Lower lobe of right lung (tissue), 2 donors: ENCODE measurements at regions not wholly inside any gene's neighbourhood (a gene's known extent, or its start where the extent isn't known, plus 50 kb on each side); places are given as distances from the start of the nearest gene placed in this dataset.

Experiments
- ATAC-seq, 2 donors: fragments of 200-7000 bp; cut with Tn5 transposase; one replicate each; pipeline ENCODE4 v1.9.1; 2020 to 2022; ENCODE audit warnings: mild to moderate bottlenecking in 2 of 2, moderate library complexity in 2 of 2
- DNase-seq: peaks from one replicate; pipeline ENCODE4 v3.0.0-alpha.2; 2020
- H3K27ac ChIP-seq: fragments of 200-600 bp; one replicate; pipeline ENCODE4 v1.8.0; 2022
- H3K27me3 ChIP-seq: fragments of 200-600 bp; one replicate; pipeline ENCODE4 v1.8.0; 2022; ENCODE audit warnings: low read depth
- H3K36me3 ChIP-seq: fragments of 200-600 bp; one replicate; pipeline ENCODE4 v1.8.0; 2022; ENCODE audit warnings: mild to moderate bottlenecking
- H3K4me1 ChIP-seq: fragments of 200-600 bp; one replicate; pipeline ENCODE4 v1.8.0; 2022
- H3K4me3 ChIP-seq: fragments of 200-600 bp; one replicate; pipeline ENCODE4 v1.8.0; 2022; ENCODE audit warnings: mild to moderate bottlenecking
- H3K9me3 ChIP-seq: fragments of 200-600 bp; one replicate; pipeline ENCODE4 v1.8.0; 2022
- intact Hi-C: fragments of 100-400 bp; cut with DNase I; formaldehyde crosslinking; loops from one replicate; pipeline ENCODE4 v1.11.0; 2022
- TF ChIP-seq, protein P1 (sequence below): fragments of 200-600 bp; IDR thresholded peaks from one replicate; pipeline ENCODE4 v1.8.0; 2022; ENCODE audit warnings: antibody characterized with exemption, mild to moderate bottlenecking
- donor health status: DM: no; HTN: yes; CAD: no; lungs with severe emphysema.

DNA sequence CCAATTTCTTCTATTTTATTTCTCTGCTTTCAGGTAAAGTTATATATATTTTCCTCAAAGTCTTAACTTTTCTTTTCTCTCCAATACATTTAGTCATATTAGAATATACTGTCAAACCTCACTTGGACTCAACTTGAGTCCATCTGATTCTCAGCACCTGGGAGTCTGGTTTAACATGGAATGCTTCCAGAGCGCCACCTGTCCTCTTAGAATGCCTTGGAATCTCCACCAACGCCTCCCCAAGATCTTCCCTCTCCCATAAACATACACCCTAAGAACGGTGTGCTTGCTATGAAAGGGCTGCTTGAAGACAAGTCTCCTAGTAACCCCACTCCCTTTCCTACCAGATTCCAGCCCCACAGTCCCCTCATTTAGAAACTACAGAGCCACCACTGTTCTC lies 229.1 kb upstream of the MKLN1 start:
- Histone ChIP-seq H3K36me3 (peaks cover 58% of the 10 kb centered on the region), H3K4me3 (no peak overlapping the region), H3K9me3 (no peaks in the 10 kb centered on the region), H3K4me1 (peaks cover 88% of the 10 kb centered on the region), H3K27ac (no peak overlapping the region), H3K27me3 (no peaks in the 10 kb centered on the region)
- intact Hi-C loops: no loop called here
- DNase-seq (no peak), ATAC-seq (no peak)
- TF ChIP-seq, protein P1, sequence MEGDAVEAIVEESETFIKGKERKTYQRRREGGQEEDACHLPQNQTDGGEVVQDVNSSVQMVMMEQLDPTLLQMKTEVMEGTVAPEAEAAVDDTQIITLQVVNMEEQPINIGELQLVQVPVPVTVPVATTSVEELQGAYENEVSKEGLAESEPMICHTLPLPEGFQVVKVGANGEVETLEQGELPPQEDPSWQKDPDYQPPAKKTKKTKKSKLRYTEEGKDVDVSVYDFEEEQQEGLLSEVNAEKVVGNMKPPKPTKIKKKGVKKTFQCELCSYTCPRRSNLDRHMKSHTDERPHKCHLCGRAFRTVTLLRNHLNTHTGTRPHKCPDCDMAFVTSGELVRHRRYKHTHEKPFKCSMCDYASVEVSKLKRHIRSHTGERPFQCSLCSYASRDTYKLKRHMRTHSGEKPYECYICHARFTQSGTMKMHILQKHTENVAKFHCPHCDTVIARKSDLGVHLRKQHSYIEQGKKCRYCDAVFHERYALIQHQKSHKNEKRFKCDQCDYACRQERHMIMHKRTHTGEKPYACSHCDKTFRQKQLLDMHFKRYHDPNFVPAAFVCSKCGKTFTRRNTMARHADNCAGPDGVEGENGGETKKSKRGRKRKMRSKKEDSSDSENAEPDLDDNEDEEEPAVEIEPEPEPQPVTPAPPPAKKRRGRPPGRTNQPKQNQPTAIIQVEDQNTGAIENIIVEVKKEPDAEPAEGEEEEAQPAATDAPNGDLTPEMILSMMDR: no peak

DNA sequence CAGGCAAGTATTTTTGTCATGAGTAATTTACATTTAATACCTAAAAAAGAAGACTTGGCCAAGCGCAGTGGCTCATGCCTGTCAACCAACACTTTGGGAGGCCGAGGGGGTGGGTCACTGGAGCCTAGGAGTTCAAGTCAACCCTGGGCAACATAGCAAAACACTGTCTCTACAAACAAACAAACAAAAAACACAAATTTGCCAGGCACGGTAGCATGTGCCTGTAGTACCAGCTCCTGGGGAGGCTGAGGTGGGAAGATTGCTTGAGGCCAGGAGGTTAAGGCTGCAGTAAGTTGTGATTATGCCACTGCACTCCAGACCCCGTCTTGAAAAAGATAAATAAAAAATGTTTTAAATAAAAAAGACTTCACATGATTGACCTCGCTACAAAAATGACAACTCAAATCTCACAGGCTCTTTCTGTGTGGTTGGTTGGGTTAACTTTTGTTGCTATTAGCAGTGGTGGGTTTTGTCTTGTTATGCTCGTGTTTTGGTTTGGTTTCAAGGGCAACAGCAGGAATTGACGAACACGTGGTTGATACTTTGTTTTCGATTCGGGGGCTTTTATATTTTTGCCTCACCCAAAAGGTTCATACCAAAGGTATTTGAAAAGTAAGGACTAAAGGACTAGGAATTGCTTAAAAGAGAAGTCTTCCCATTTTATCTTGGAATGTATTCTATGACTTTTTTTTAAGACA lies 227.2 kb upstream of the MKLN1 start:
- Histone ChIP-seq H3K27ac (no peak overlapping the region), H3K4me1 (peaks cover 93% of the 10 kb centered on the region), H3K4me3 (no peak overlapping the region), H3K36me3 (peaks cover 46% of the 10 kb centered on the region), H3K9me3 (no peaks in the 10 kb centered on the region), H3K27me3 (no peaks in the 10 kb centered on the region)
- ATAC-seq (no peak), DNase-seq (no peak)
- TF ChIP-seq, protein P1: no peak
- intact Hi-C loops: no loop called here

DNA sequence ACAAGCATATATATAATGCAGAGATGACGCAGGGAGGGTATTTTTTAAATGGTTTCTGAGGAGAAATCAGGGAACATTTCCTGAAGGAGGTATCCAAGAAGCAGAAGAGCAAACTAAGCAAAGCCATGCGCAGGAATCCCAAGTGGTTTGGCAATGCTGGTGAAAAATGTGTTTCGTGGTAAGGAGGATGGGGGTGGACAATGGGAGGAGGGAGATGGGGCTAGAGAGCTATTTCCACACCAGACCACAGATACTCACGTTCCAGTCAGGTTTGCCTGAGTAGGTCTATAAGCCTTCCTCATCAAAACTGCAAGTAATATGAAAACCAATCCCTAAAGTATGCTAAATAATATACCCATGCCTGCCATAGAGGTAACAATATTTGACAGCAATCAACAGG lies 223.7 kb upstream of the MKLN1 start:
- TF ChIP-seq, protein P1: no peak
- H3K9me3 ChIP-seq: no peaks in the 10 kb centered on the region
- H3K36me3 ChIP-seq: peaks cover 39% of the 10 kb centered on the region
- intact Hi-C loops: no loop called here
- no peaks in the 10 kb centered on the region for H3K27me3 ChIP-seq
- no peak overlapping the region for H3K27ac ChIP-seq
- DNase-seq (no peak), ATAC-seq (no peak)
- peak overlapping the region; percentile 70 for H3K4me3 ChIP-seq
- peaks cover 64% of the 10 kb centered on the region for H3K4me1 ChIP-seq

DNA sequence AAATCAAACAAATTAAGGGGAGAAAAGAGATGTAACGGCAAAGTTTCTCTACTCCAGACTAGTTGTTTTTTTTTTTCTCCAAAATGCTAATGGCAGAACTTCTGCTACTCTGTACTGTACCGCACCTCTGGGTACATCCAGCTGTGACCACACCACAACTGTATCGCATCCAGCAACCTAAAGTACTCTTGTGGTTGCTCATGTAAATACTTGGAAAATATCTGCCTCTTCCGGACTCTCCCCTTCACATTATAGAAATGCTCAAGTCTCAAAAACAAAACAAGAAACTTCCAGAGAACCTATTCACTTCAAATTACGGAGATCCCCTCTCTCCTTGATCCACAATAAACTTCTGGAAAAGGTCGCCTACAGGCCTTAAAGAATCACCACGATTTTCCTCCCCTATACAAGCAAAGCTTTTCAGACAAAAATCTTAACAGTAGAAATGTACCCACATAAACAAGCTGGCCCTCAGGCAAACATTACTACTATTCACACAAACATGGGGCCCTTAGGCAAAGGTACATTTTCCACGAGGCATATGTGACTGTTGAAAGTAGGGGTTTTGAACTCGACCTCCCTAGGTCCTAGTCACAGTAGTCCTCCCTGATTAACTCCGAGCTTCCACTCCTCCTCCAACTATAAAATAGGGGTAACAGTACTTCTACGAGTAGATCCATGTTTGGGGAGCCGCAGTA lies 222.9 kb upstream of the MKLN1 start:
- Histone ChIP-seq H3K36me3 (peaks cover 35% of the 10 kb centered on the region), H3K9me3 (no peaks in the 10 kb centered on the region), H3K27me3 (no peaks in the 10 kb centered on the region), H3K4me3 (peak overlapping the region; percentile 70), H3K27ac (peak overlapping the region; percentile 83), H3K4me1 (peaks cover 67% of the 10 kb centered on the region)
- TF ChIP-seq, protein P1: no peak
- intact Hi-C loops: no loop called here
- ATAC-seq (no peak), DNase-seq (no peak)

DNA sequence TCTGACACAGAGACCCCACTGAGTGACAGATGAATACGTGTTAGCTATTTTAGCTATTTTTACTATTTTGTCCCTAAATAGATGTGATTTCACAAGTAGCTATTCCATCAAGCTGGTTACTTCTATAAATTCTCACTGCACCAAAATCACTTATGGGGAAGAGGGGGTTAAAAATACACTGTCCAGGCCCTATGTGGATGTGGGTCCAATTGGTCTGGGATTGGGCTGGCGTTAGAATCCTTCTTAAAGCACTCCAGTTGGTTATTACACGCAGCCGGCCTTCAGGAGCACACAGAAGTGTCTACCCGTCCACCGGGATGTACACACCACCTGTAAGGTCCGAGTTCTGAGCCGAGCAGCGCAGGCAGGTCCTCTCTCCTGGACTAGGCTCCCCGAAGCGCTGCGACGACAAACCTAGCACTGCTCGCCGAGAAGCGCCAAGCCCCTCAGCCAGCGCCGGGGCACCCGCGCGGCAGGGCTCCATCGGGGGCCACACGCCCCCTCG lies 222.3 kb upstream of the MKLN1 start:
- Histone ChIP-seq H3K4me1 (peaks cover 65% of the 10 kb centered on the region), H3K36me3 (peaks cover 31% of the 10 kb centered on the region), H3K9me3 (no peaks in the 10 kb centered on the region), H3K4me3 (peak overlapping the region; percentile 70), H3K27ac (peak overlapping the region; percentile 83), H3K27me3 (no peaks in the 10 kb centered on the region)
- TF ChIP-seq, protein P1: no peak
- DNase-seq (no peak), ATAC-seq (no peak)
- intact Hi-C loops: no loop called here
